ENCODE measurements at regions not wholly inside any gene's neighbourhood (a gene's known extent, or its start where the extent isn't known, plus 50 kb on each side); places are given as distances from the start of the nearest gene placed in this dataset.
"Not testable (repeated sequence)": the region's sequence is repeated elsewhere in the genome, so short reads cannot be mapped to it uniquely, and the experiment has no call there.

DNA sequence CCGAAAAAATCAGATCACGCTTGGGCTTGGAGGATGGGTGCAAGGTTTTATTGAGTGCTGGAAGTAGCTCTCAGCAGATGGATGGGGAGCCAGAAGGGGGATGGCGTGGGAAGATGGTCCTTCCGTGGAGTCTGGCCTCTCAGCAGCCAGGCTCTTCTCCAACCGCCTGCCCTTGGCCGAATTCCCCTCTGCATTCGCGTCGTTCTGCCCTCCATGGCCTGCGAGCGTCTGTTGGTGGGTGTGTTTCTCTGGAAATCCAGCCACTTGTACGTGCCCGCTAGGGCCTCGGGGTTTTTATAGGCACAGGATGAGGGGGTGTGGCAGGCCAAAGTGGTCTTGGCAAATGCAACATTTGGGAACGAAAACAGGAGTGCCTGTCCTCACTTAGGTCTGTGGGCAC lies 815.2 kb downstream of the TSN start:
- DNase-seq (ENCODE audit: low spot score) (no peak), ATAC-seq (ENCODE audit: insufficient number of reproducible peaks, low FRiP score, low read depth) (no peak)
- TF ChIP-seq, protein P1, sequence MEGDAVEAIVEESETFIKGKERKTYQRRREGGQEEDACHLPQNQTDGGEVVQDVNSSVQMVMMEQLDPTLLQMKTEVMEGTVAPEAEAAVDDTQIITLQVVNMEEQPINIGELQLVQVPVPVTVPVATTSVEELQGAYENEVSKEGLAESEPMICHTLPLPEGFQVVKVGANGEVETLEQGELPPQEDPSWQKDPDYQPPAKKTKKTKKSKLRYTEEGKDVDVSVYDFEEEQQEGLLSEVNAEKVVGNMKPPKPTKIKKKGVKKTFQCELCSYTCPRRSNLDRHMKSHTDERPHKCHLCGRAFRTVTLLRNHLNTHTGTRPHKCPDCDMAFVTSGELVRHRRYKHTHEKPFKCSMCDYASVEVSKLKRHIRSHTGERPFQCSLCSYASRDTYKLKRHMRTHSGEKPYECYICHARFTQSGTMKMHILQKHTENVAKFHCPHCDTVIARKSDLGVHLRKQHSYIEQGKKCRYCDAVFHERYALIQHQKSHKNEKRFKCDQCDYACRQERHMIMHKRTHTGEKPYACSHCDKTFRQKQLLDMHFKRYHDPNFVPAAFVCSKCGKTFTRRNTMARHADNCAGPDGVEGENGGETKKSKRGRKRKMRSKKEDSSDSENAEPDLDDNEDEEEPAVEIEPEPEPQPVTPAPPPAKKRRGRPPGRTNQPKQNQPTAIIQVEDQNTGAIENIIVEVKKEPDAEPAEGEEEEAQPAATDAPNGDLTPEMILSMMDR (IDR thresholded peaks at IDR 0.05), result no peak

DNA sequence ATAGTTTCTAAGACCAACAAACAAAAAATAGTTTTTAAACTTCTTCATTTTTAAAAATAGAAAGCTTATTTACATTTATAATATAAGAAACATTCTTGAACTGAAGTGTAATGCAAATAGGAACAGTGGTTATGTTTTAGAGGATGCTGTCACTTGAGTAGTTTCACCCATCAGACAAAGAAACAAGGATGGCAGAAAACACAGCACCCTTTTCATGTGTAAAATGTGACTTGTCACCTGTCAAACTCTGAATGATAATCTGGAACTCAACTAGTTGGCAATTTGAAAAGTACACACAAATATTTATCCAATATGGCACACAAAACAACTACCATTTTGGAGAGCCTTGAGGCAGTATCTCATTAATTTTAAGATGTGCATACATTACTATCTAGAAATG lies 816.0 kb downstream of the TSN start:
- not testable (repeated sequence) for H3K36me3 ChIP-seq; H3K9me3 ChIP-seq; H3K27ac ChIP-seq; DNase-seq (ENCODE audit: low spot score); H3K4me3 ChIP-seq; ATAC-seq (ENCODE audit: insufficient number of reproducible peaks, low FRiP score, low read depth); H3K27me3 ChIP-seq (replicated peaks; ENCODE audit: insufficient read depth); H3K4me1 ChIP-seq (ENCODE audit: control insufficient read depth in 1 of 2, low read depth in 2 of 2)

More for the DNA sequence above, 815.2 kb downstream of the TSN start:
- Histone ChIP-seq H3K4me1 (ENCODE audit: control insufficient read depth in 1 of 2, low read depth in 2 of 2) (no peaks in the 10 kb centered on the region), H3K9me3 (no peaks in the 10 kb centered on the region), H3K4me3 (no peak overlapping the region), H3K27me3 (replicated peaks; ENCODE audit: insufficient read depth) (no peaks in the 10 kb centered on the region), H3K36me3 (no peaks in the 10 kb centered on the region), H3K27ac (no peak overlapping the region)

DNA sequence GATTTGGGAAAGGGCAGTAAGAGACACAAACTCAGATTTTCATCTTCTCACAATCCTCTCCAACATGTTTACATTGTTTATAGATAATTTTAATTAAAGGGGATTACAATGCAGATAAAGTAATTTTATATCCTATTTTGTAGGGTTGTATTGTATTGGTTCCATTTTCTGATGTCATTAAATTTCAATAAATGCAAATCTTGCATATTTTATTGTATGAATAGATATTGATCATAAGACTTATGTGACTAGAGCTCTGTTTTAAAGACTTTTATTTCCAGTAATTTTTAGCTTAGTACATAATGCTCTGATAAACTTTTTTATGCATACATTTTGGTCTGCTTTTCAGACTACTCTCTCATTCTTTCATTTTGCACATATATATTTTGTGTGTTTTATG lies 819.6 kb downstream of the TSN start:
- no peaks in the 10 kb centered on the region for H3K36me3 ChIP-seq
- no peaks in the 10 kb centered on the region for H3K9me3 ChIP-seq
- H3K4me1 ChIP-seq (ENCODE audit: control insufficient read depth in 1 of 2, low read depth in 2 of 2), result no peaks in the 10 kb centered on the region
- no peak overlapping the region for H3K27ac ChIP-seq
- ATAC-seq (ENCODE audit: insufficient number of reproducible peaks, low FRiP score, low read depth) (no peak), DNase-seq (ENCODE audit: low spot score) (no peak)
- TF ChIP-seq, protein P1 (IDR thresholded peaks at IDR 0.05), result no peak
- H3K4me3 ChIP-seq, result no peak overlapping the region
- no peaks in the 10 kb centered on the region for H3K27me3 ChIP-seq (replicated peaks; ENCODE audit: insufficient read depth)

DNA sequence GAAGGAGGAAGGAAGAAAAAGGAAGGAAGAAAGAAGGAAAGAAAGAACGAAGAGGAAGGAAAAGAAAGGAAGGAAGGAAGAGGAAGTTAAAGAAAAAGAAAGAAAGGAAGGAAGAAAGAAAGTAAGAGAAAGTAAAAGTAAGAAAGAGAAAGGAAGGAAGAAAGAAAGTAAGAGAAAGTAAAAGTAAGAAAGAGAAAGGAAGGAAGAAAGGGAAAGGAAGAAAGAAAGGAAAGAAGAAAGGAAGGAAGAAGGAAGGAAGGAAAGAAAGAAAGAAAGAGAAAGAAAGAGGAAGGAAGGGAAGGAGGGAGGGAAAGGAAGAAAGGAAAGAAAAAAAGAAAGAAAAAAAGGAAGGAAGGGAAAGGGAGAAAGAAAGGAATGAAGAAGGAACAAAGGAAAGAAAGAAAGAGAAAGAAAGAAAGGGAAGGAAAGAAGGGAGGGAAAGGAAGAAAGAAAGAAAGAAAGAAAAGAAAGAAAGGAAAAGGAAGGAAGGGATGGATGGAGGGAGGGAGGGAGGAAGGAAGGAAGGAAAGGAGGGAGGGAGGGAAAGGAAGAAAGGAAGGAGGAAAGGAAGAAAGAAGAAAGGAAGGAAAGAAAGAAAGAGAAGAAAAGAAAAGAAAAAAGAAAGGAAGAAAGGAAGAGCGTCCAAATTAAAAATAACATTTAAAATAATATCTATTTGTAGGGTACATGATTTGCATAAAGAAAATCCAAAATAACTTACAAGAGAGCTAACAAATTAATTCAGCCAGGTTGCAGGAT lies 827.9 kb downstream of the TSN start:
- no peak overlapping the region for H3K27ac ChIP-seq
- TF ChIP-seq, protein P1 (IDR thresholded peaks at IDR 0.05), result no peak
- no peaks in the 10 kb centered on the region for H3K36me3 ChIP-seq
- H3K9me3 ChIP-seq, result no peaks in the 10 kb centered on the region
- no peak overlapping the region for H3K4me3 ChIP-seq
- no peak for DNase-seq (ENCODE audit: low spot score)
- no peaks in the 10 kb centered on the region for H3K27me3 ChIP-seq (replicated peaks; ENCODE audit: insufficient read depth)
- no peaks in the 10 kb centered on the region for H3K4me1 ChIP-seq (ENCODE audit: control insufficient read depth in 1 of 2, low read depth in 2 of 2)
- ATAC-seq (ENCODE audit: insufficient number of reproducible peaks, low FRiP score, low read depth), result no peak

DNA sequence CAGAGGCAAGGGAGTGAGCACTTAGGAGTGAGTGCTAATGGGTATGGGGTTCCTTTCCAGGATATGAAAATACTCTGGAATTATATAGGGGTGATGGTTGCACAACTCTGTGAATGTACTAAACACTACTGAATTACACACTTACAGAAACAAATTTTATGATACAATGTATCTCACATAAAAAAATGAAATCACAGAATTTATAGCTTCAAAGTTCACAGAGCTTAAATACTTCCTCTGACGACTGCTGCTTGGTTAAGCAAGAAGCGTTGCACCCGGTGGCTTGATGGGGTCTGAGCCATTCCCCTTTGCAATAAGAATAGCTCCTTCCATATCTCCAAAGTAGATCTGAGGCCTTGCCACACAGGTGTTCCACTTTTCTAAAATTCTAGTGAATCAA lies 835.1 kb downstream of the TSN start:
- no peaks in the 10 kb centered on the region for H3K9me3 ChIP-seq
- no peak overlapping the region for H3K4me3 ChIP-seq
- no peaks in the 10 kb centered on the region for H3K4me1 ChIP-seq (ENCODE audit: control insufficient read depth in 1 of 2, low read depth in 2 of 2)
- ATAC-seq (ENCODE audit: insufficient number of reproducible peaks, low FRiP score, low read depth) (no peak), DNase-seq (ENCODE audit: low spot score) (no peak)
- no peak overlapping the region for H3K27ac ChIP-seq
- no peaks in the 10 kb centered on the region for H3K36me3 ChIP-seq
- TF ChIP-seq, protein P1 (IDR thresholded peaks at IDR 0.05), result no peak
- H3K27me3 ChIP-seq (replicated peaks; ENCODE audit: insufficient read depth), result no peaks in the 10 kb centered on the region

DNA sequence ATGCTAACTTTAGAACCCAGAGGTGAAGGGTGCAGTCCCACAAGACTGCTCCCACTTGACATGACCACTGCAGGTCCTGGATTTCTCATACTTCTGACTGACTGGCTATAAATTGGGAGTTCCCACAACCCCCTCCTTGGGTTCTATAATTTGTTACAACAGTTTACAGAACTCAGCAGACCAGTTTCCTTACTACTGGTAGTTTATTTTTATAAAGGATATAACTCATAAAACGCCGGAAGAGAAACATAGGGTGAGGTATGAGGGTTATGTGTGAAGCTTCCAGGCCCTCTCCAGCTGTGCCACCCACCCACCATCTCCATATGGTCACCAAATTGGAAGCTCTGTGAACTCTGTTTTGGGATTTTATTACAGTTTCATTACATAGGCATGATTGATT lies 839.6 kb downstream of the TSN start:
- DNase-seq (ENCODE audit: low spot score) (no peak), ATAC-seq (ENCODE audit: insufficient number of reproducible peaks, low FRiP score, low read depth) (no peak)
- H3K27ac ChIP-seq, result no peak overlapping the region
- H3K9me3 ChIP-seq, result no peaks in the 10 kb centered on the region
- no peaks in the 10 kb centered on the region for H3K36me3 ChIP-seq
- no peaks in the 10 kb centered on the region for H3K4me1 ChIP-seq (ENCODE audit: control insufficient read depth in 1 of 2, low read depth in 2 of 2)
- TF ChIP-seq, protein P1 (IDR thresholded peaks at IDR 0.05), result no peak
- H3K4me3 ChIP-seq, result no peak overlapping the region
- H3K27me3 ChIP-seq (replicated peaks; ENCODE audit: insufficient read depth), result no peaks in the 10 kb centered on the region
